HG02588 (cell line): ENCODE measurements at regions not wholly inside any gene's neighbourhood (a gene's known extent, or its start where the extent isn't known, plus 50 kb on each side); places are given as distances from the start of the nearest gene placed in this dataset.

Experiments
- ATAC-seq: cut with Tn5 transposase; IDR thresholded peaks from one replicate; pipeline ENCODE4 v1.9.1; 2021; ENCODE audit warnings: mild to moderate bottlenecking, moderate library complexity; ENCODE audit not compliant: unreplicated experiment

DNA sequence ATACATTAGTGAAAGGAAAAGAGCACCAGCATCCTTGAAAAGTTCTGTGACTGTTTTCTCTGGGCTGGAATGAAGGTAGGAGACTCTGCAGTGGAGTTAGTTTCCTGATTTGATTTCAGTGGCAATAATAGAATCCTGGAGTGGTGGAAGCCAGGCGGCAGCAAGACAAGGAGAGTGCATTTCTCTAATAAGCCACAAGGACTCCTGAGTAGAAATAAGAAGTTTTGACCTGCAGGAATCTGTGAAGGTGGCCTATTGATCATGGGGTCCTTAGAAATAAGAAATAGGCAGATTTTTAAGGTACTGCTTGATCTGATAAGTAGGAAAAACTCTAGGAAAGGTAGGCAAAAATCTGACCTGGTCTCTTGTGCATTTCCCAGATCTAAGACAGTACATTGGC is 68.4 kb upstream of the ELOVL5 start:
- ATAC-seq, result no peak

DNA sequence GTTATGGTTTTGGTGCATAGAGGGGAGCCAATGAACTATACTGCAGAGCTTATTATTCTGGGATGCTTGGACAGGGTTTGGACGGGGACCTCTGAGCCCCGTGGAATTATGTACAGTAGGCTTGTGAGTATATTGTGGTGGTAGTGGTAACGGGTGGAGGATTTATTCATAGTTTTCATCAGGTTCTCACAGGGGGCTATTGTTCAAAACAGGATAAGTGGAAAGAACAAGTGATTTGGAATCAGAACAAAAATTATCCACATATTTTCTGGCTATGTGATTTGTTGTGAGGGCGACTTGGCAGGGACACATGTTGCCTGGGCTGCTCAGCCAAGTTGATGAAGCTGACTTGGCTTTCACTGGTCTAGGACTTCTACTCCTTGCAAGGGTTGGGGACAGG is 64.6 kb upstream of the ELOVL5 start:
- ATAC-seq, result no peak

DNA sequence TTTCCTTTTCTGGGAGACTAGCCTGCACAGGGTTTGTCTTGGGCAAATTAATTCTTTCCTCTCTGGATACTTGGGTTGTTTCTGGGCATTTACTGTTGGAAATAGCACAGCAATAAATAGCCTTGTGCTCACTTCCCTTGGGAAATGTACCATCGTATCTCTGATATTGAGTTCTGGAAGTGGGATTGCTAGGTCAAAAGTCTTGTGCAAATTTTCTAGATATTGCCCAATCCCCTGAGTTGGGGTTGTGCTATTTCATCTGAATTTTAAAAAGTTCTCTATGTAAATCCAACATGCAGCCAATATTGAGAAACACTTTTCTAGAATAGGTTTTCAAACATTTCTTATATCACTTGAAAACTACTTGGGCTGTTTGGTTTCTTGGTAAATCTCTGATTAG is 64.0 kb upstream of the ELOVL5 start:
- ATAC-seq, result no peak

DNA sequence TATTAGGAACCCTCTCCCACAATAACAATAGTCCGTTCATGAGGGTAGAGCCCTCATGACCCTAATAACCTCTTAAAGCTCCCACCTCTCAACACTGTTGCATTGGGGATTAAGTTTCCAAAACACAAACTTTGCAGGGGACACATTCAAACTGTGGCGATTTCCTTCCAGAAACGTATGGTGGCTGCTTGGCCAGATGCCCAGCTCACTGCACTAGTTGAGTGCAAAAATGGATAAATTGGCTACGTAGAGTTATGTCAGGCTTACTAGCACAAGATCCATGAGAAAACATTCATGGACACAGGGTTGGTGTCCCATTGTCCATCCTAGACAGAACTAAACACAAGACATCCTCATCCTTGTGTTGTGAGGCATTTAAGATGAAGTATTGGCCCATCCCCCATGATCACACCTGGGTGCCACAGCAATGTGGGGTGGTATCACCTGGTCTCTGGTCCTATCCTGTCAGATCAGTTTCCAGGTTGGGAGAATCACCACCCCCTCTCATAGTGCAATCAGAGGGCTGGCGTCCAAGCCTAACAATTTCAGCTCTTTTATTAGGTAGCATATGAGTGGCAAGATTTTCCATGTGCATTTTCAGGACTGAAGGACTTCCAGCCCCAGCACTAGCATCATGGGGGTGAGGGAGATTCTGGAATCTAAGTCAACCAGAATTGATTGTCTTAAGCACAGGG is 63.4 kb upstream of the ELOVL5 start:
- no peak for ATAC-seq

DNA sequence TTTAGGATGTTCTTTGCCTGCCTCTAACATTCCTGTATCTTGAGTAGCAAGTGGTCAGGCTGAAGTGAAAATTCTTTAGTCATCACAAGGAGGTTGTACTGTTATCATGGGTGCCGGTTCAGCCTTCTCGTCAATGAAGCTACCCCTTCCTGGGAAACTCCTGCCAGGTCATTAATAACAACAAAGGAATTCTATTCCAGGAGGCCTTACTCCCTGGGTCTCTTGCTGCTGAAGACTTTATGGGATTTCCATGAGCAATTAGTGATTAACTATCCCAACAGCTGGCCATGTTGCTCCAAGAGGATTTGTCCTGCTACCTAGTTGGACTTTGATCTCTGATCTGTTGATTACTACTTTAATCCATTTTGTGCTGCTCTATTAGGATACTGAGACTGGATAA is 62.7 kb upstream of the ELOVL5 start:
- ATAC-seq, result no peak

DNA sequence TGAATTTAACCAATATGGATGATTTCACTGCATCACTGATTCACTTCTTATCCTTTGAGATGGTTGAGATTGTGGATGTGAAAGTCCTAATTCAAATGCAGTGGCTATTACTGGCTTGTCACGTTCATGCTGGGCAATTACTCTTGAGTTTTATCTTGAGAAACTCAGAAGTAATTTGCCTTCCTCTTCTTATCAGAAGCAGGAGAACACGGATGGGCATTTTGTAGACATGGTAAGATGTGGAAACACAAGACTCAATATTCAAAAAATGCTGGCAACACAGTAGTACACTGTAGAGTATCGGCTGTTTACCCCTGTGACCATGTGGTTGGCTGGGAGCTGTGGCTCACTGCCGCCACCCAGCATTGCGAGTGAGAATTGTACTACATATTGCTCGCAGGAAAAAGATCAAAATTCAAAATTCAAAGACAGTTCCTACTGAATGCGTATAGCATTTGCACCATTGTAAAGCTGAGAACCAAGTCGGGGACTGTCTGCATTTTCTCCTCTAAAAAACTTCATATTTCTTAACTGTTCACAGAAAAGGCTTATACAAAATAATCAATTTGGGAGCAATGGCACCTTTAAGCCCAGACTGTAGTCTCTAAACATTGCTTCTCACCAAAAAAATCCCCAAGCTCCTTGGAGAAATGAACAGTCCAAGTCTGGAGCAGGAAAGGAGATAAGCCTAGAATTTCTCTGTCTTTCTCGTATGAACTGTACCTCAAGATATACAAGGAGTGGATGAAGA is 61.9 kb upstream of the ELOVL5 start:
- peak; percentile 97 for ATAC-seq

DNA sequence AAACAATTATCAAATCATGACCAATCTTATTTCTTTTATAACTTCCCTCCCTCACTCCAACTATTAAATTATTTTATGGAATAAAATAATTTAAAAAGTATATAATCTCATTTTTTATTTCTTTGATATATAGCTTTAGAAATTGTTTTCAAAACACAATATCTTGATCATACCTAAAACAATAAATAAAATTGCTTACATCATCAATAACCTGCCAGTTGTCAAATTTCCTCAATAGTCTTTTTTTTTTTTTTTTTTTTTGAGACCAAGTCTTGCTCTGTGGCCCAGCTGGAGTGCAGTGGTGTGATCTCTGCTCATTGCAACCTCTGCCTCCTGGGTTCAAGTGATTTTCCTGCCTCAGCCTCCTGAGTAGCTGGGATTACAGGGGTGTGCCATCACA is 60.1 kb upstream of the ELOVL5 start:
- no peak for ATAC-seq

DNA sequence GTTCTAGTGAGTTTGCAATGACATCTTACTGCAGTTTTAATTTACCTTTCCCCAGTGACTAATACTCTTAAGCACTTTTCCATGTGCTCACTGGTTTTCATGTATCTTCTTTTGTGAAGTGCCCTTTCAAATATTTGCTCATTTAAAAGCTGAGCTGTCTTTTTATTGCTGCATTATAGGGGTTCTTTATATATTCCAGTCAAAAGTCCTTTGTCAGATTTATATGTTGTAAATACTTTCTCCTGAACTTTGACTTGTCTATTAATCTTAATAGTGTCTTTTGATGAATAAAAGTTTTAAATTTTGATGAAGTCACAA is 50.2 kb upstream of the ELOVL5 start:
- ATAC-seq, result no peak

DNA sequence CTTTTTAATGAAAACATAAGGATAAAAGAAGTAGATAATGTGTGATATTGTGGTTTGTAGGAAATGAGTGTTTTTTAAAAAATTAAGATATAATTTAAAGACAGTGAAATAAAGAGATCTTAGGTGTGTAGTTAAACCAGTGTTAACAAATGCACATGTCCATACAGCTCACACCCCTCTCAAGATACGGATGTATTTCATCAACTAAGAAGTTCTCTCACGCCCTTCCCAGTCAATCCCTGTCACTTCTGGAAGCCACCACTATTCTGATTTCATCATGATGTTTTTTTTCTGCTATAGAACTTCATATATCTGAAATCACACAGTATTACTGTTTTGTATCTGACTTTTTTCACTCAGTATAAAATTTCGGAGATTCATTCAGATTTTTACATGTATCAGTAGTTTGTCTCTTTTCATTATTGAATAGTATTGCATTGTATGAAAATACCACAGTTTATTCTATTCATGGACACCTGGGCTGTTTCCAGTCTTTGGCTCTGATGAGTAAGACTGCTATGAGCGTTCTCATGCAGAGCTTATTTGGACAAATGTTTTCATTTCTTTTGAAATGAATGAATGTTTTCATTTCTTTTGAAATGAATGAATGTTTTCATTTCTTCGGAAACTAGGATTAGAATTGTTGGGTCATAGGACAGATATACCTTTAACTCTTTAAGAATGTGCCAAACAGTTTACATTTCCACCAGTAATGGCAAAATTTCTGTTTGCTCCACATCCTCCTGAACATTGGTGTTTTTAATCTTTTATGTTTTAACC is 49.7 kb upstream of the ELOVL5 start:
- no peak for ATAC-seq
